GM21390 (cell line): ENCODE measurements at regions not wholly inside any gene's neighbourhood (a gene's known extent, or its start where the extent isn't known, plus 50 kb on each side); places are given as distances from the start of the nearest gene placed in this dataset.
A peak's percentile ranks its signal among the peaks of the same experiment; 100 is the strongest.
"Not testable (repeated sequence)": the region's sequence is repeated elsewhere in the genome, so short reads cannot be mapped to it uniquely, and the experiment has no call there.

Experiments
- ATAC-seq: cut with Tn5 transposase; IDR thresholded peaks from one replicate; pipeline ENCODE4 v1.9.1; 2021; ENCODE audit not compliant: unreplicated experiment

DNA sequence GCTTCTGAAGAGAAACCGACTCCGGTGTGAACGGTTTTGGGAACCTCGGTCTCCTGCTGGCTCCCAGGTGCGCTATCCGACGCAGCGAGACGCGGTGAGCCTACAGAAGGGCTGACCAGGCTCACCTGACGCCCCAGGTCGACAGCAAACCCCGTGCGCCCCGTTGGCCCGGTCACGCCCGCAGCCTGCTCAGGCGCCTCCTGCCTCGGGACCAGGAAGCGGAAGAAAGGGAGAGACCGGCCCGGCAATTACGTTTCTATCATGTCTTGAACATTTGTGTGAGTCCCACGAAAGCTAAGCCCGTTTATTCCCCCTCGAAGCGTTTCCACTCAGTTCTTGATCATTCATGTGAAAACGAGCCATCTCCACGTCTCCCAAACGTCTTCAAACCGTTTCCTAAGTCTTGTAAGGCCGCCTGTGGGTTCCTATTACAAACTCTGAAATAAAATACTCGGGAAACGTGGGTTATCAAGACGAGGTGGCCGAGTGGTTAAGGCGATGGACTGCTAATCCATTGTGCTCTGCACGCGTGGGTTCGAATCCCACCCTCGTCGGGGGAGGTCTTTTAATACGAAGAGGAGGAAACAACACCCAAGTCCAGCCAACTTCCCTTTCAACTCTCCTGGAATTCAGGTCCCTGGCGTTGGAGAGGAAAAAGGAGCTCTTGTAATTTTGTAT, 150.5 kb upstream of the PRSS16 start:
- peak; percentile 54 for ATAC-seq

DNA sequence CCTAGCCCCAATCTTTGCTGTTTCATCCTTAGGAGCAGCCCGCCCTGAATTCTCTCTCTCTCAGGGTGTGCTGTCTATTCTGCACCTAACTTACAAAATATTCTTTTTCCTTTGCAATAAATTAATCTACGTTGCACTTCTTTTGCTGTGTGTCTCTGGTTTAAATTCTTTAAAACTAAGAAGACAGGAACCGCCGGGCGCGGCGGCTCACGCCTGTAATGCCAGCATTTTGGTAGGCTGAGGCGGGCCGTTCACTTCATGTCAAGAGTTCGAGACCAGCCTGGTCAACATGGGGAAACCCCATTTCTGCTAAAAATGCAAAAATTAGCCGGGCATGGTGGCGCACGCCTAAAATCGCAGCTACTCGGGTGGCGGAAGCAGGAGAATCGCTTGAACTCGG, 148.5 kb upstream of the PRSS16 start:
- no peak for ATAC-seq

DNA sequence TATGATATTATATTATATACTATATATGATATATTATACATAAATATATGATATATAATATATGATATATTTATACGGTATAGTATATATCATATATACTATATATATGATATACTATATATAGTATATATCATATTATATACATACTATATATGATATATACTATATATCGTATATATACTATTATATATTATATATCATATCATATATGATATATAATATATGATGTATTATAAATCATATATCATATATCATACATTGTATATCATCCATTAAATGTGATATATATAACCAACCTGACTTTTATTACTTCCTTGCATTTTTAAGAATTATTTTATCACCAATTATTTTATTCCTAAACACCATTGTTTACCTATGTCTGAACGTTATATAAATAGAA, 146.6 kb upstream of the PRSS16 start:
- ATAC-seq, result no peak

DNA sequence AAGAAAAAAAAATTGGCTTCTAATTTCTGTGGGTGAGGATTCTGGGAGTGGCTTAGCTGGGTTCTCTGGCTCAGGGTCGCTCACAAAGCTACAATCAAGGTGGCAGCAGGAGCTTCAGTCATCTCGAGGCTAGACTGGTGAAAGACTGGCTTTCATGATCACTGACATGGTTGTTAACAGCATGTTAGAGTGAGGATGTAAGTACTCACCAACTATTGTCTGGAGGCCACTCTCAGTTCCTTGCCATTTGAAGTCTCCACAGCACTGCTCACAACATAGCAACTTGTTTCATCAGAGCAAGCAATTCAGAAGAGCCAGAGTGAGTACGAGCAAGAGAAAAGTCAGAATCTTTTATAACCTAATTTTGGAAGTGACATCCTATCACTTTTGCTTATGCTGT, 145.7 kb upstream of the PRSS16 start:
- ATAC-seq, result no peak

DNA sequence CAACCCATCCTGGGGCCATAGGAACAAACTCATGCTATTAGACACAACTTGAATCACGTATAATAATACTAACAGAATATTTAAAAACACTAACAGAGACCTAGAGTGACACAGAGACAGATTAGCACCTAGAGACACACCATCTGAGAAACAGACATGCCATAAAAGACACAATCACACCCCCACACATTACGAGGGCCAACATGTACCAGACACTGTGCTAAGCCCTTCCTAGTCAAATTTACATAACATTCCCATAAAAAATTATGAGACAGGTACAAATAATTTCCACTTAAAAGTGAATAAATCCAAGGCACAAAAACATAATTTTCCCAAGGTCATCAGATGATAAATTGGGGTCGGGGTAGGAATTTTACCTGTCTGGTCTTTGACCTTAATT, 141.1 kb upstream of the PRSS16 start:
- no peak for ATAC-seq

DNA sequence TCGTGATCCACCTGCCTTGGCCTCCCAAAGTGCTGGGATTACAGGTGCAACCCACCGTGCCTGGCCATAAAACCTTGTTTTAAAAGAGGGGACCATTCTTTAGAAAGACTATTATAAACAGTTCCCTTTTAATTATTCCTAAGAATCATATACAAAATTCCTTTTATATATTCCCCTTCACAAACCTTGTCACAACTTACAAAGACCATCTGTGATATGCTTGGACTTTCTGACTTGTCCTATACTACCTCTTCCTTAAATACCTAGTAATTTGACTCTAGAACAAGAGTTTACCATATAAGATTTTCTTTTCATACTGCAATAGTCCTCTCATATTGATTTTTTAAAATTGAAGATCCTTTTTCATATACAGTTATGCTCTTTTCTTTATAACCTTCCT, 135.8 kb upstream of the PRSS16 start:
- ATAC-seq, result no peak

DNA sequence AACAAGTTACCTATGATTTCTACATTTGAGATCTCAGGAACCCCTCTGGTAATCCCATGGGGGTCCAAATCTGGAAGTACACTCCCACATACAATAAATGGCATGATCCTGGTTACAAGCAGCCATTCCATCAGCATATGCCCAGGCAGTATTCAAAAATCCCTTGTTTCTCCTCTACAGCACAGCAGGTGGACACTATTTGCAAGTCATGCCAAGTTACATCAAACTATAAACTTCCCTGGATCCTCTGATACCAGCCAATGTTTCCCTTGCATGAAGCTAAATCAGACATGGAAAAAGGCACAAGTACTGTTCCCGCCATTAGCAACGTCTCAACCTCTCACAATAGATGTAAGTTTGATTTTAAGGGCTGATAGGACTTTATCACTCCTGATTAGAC, 134.5 kb upstream of the PRSS16 start:
- ATAC-seq, result no peak

DNA sequence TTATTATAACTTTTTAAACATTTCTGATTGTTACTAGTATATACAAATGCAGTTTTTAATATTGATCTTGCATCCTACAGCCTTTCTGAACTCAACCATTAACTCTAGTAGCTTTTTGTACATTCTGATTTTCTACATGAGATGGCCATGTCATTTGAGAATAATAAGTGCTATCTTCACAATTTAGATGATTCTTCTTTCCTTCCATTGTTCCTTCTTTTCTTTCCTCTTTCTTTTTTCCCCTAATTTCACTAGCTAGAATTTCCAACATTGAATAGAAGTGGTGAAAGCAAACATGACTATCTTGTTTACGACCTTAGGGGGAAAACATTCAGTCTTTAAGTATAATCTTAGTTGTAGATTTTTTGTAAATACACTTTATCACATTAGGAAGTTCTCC, 128.2 kb upstream of the PRSS16 start:
- no peak for ATAC-seq

DNA sequence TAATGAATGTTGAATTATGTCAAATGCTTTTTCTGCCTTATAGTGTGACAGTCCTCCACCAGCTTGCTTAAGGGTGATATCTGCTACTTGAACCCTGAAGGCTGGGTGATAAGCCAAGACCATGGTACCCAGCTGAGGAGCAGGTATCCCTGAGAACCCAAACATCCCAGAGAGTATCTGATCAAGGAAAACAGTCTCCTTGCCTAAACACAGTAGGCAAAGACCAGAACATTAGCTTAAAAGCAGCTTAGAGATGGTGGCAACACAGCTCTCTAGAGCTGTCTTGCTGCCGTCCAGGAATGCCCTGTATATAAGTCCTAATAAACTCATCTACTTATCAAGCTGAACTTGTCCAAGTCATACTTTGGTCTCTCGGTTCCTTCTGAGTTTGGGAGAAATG, 127.7 kb upstream of the PRSS16 start:
- ATAC-seq, result no peak

DNA sequence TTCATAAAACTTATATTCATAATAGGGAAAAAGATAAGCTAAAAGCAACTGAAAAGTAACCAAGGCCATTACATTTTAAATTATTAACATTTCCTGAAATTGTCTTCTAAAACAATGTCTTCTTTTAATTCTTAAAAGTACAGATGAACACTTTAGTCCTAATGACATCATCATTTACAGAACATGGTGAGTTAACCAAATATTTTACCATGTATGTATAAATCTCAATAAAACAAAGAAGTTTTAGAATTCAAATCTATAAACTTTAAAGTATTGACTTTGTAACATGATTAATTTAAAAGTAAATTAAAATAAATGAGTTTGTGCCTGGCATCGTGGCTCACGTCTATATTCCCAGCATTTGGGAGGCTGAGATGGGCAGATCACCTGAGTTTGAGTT, 125.9 kb upstream of the PRSS16 start:
- no peak for ATAC-seq

DNA sequence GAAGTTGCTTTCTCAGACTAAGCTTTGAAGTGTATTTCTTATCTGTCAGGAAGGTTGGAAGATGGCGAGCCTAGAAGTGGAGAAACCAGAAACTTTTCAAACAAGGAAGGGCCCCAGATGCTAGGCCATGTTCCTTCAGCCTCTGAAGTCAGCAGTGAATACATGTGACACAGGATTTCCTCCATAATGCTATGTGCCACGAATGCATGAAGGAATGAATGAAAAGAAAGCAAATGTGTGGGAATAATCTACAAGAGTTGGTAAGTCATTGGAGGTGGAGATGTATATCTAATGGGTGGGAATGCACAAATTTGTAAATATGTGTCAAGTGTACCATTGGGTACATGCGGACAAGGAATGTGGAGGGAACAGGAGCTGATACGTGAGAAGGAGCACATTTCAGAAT, 123.2 kb upstream of the PRSS16 start:
- ATAC-seq, result no peak

DNA sequence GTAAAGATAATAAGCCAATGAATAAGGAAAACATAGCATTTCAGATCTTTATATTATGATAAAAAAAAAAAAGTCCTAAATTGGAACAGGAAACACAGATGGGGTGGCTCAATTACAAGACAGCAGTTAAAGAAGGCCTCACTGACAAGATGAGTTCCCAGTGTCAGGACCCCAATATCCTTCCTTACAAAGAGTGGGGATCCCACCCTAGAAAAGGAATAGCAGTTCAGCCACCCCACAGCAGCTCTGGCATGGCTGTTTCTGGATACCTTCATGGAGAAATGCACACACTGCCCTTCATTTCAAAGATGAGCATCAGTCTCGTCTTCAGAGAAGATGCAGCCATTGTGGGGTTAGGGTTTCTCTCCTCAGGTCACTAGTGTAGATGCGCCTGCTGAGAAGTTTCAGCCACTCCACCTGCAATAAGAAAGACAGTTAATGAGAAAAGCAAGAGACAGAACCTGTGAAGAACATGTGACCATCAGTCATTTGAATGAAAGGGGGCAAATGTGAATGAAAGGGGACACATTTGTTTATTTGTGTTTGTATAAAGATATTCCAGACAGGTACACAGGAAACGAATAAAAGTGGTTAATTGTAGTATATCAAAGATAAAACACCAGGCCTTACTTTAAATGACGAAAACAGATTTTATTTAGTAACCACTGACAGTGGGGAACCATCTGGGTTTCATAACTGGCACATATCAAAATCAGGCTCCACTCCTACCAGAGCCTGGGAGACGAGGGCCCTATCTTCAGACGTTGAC, 121.3 kb upstream of the PRSS16 start:
- ATAC-seq, result no peak

DNA sequence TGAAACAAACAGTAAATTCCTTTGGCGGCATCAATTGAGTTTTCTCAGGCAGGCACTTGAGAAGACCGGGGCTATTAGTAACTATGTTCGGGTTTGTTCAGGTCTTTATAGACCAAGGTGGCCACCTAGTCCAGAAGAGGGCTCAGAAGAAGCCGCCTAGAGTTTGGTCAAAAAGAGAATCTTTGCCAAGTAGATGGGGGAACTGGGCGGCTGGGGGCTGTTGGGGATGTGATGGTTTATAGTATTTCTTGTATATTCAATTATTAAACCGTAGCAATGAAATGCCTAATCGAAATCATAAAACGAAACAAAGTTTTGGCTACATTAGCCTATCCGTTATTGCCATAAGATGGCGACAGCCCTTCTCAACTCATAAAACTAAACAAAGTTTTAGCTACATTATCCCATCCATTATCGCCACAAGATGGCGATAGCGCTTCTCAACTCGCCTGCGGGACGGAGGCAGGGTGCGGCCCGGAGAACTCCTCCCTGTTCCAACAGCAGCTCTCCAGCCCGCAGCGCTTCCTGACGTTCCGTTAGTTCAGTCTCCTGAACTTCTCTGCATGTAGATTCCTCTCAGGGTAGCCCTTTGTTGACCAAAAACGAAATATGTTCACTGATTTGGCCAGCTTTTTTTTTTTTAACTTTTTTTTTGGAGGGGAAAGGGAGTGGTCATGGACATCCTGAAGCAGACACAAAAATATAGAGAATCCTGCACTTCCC, 120.5 kb upstream of the PRSS16 start:
- ATAC-seq, result peak; percentile 63

DNA sequence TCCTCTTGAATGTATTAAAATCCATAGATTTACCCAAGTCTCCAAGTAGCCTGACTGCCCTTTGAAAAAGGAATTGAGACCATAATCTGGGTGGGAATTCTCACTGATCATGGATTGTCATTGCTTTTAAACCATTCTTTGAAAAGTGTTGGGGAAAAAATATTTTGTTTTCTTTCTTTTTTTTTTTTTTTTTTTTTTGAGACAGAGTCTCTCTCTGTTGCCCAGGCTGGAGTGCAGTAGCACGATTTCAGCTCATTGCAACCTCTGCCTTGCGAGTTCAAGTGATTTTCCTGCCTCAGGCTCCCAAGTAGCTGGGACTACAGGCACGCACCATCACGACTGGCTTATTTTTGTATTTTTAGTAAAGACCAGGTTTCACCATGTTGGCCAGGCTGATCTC, 119.6 kb upstream of the PRSS16 start:
- ATAC-seq, result not testable (repeated sequence)

DNA sequence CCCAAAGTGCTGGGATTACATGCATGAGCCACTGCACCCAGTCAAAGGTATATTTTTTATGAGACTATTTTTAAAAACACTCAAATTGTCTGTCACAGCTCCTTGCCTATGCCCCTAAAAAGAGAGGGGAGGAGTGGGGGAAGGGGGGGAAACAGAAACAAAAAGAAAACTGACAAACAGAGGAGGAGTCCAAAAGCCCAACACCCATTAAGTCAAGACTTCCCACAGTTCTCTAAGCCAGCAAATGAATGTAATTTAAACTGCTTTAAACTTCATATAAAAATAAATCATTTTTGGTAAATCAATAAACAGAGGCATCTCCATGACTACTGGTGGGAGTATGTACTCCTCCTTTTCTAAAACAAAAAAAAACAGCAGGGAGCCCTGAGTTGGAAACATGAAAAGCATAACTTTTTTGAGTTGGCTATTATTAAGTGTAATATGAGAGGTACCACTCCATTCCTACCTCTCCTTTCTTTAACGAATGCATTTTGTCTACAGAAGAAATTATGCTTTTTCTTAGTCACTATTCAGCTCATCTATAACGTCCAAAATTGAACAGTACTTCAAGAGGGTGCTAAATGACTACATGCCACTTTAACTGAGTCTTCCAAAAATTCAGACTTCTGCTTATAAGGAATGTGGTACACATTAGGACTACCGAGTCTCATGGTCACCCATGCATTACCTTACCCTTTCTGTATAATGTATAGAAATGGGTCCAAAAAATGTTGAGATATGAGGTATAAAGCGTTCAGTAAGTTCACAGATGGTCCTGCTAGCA, 119.0 kb upstream of the PRSS16 start:
- no peak for ATAC-seq

DNA sequence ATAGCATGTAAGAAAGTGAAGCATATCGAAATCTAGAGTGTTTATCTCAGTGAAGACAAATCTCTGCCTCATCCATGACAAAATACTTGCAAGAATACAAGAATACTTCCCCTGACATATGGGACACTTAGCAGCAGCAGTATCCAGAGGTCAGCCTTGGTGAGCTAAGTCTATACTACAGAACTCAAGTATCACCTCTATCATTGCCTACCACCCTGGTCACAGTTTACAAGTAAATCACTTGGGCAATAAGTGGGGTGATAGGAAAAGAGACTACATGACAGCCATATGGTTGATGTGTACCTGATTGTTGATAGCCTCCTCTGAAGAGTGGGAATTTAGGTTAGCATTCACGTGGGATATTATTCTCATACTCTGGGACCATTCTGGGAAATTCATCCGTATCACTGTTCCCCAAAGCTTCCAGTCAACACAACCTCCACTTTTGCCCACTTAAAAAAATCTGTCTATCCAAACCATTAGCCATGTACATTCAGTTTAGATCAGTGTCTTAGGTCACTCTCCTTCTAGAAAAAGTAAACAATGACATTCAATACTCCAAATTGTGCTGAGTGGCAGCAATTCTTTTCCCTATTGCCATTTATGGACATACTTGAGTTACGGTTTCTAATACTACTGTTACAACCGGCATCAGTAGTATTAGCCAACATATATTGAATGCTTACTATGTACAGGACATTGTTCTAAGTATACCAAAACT, 118.2 kb upstream of the PRSS16 start:
- ATAC-seq, result no peak

DNA sequence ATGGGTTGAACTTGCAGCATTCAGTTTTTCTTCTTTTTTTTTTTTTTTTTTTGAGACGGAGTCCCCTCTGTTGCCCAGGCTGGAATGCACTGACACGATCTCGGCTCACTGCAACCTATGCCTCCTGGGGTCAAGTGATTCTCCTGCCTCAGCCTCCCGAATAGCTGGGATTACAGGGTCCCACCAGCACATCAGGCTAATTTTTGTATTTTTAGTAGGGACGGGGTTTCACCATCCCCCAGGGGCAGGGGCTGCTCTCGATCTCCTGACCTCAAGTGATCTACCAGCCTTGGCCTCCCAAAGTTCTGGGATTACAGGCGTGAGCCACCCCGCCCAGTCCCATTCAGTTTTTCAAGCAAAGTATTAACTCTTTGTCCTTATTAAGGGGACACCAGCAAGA, 117.6 kb upstream of the PRSS16 start:
- no peak for ATAC-seq

DNA sequence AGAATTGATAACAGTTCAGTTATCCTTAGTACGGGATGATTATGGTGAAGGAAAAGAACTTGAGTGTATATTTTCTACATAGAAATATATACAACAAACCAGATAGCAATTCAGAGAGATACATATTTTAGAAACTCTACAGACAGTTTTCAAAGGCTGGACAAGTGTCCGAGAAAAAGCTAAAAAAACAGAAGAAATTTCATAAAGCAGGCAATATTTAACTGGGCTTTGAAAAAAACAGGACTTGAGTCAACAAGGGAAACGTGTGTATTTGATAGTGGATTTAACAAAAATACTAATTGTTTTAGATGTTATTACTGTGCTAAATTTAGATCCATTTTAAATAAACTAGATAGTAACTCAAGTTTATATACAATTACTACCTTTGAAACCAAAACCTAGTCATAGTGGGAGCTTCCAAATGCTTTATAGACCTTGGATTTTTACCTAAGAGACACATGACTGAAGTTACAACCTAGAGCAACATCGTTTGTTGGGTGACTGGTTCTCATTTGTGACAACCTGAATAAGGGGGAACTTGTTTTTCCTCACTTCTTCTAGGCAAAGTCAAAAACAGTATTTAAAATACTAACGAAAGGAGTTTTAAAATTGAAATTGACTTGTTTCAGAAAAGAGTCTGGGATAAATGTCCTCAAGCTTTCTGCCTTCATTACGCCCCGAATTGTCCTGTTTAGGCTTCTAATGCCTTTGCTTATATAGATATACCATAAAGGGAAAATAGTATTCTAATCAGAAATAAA, 116.7 kb upstream of the PRSS16 start:
- ATAC-seq, result no peak

DNA sequence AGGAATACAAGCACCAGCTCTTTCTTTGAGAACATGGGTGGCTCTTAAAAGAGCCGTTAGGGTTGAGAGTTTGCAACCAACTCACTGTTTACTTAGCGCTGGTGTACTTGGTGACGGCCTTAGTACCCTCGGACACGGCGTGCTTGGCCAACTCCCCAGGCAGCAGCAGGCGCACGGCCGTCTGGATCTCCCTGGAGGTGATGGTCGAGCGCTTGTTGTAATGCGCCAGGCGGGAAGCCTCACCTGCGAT, 115.3 kb upstream of the PRSS16 start:
- ATAC-seq, result peak; percentile 1

DNA sequence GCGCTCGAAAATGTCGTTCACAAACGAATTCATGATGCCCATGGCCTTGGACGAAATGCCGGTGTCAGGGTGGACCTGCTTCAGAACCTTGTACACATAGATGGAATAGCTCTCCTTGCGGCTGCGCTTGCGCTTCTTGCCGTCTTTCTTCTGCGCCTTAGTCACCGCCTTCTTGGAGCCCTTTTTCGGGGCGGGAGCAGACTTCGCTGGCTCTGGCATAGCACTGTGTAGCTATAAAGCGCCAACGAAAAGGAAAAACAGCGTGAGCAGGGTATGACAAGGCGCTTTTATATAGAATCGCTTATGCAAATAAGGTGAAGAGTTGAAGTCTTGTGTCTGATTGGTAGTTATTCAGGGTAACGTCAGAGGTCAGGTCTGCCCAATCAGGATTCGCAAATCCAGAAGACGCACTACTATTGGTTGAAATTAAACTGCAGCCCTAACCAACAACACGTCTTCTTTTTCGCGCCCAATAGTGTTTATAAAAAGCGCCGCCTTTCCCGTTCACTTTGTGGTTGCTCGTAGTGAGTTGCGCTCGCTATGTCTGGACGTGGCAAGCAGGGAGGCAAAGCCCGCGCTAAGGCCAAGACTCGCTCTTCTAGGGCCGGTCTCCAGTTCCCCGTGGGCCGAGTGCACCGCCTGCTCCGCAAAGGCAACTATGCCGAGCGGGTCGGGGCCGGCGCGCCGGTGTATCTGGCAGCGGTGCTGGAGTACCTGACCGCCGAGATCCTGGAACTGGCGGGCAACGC, 114.8 kb upstream of the PRSS16 start:
- ATAC-seq, result peak; percentile 74
